HEK293 (cell line): ENCODE measurements at regions not wholly inside any gene's neighbourhood (a gene's known extent, or its start where the extent isn't known, plus 50 kb on each side); places are given as distances from the start of the nearest gene placed in this dataset.

Source experiments
- CTCF ChIA-PET: fragments of 350-600 bp; formaldehyde crosslinking; extraction: SDS; loops from one replicate; lab custom pipeline; 2021; ENCODE audit warnings: antibody characterized with exemption; lab: Yijun Ruan, JAX
- POLR2A ChIA-PET: fragments of 300-600 bp; formaldehyde crosslinking; extraction: SDS; loops from one replicate; lab custom pipeline; 2020; ENCODE audit warnings: antibody characterized with exemption, inconsistent platforms; lab: Yijun Ruan, JAX
- H3K27ac ChIP-seq: fragments of 200-500 bp; sonication (Bioruptor generic); 2 replicates; pipeline ENCODE4 v1.5.1; 2014; ENCODE audit warnings: low read depth, low read length, control low read depth, inconsistent platforms; ENCODE audit errors: extremely low read depth
- H3K36me3 ChIP-seq, 2 experiments: fragments of 200-500 bp in 1 of 2; sonication (Bioruptor generic) in 1 of 2; 1 replicate in 1 of 2; 2 replicates in 1 of 2; pipeline ENCODE4 v1.5.1; 2014 to 2017; ENCODE audit warnings: inconsistent platforms in 2 of 2, low read length in 2 of 2; ENCODE audit not compliant: control insufficient read depth in 2 of 2, insufficient read depth in 1 of 2
- H3K4me1 ChIP-seq: fragments of 200-500 bp; sonication (Bioruptor generic); 2 replicates; pipeline ENCODE4 v1.5.1; 2014; ENCODE audit warnings: mild to moderate bottlenecking, low read length, inconsistent platforms; ENCODE audit not compliant: control insufficient read depth, insufficient read depth
- H3K4me3 ChIP-seq: 2 replicates; pipeline ENCODE4 v1.5.1; 2011; ENCODE audit warnings: low read depth, mild to moderate bottlenecking, control low read depth, low read length, moderate library complexity
- H3K9me3 ChIP-seq: fragments of 200-500 bp; sonication (Bioruptor generic); 2 replicates; pipeline ENCODE4 v1.5.1; 2014; ENCODE audit warnings: low read depth, low read length, inconsistent platforms; ENCODE audit not compliant: control insufficient read depth, insufficient read depth
- BCL11A ChIP-seq: fragments of 450-650 bp; formaldehyde crosslinking; IDR thresholded peaks from 2 replicates; pipeline ENCODE4 v1.5.1; 2016; ENCODE audit warnings: low read depth, missing biosample characterization, missing genetic modification characterization
- CTCF ChIP-seq: fragments of 450-650 bp; formaldehyde crosslinking; IDR thresholded peaks from 2 replicates; pipeline ENCODE4 v1.5.1; 2016; ENCODE audit warnings: missing biosample characterization, missing genetic modification characterization
- SP2 ChIP-seq: fragments of 450-650 bp; formaldehyde crosslinking; IDR thresholded peaks from 2 replicates; pipeline ENCODE4 v1.5.1; 2016; ENCODE audit warnings: missing biosample characterization, missing genetic modification characterization
- SP3 ChIP-seq: fragments of 450-650 bp; formaldehyde crosslinking; IDR thresholded peaks from 2 replicates; pipeline ENCODE4 v1.5.1; 2016; ENCODE audit warnings: missing biosample characterization, missing genetic modification characterization
- YY2 ChIP-seq: fragments of 450-650 bp; formaldehyde crosslinking; IDR thresholded peaks from 2 replicates; pipeline ENCODE4 v1.5.1; 2016; ENCODE audit warnings: missing biosample characterization, missing genetic modification characterization
- ZEB2 ChIP-seq: fragments of 450-650 bp; formaldehyde crosslinking; IDR thresholded peaks from 2 replicates; pipeline ENCODE4 v1.5.1; 2016; ENCODE audit warnings: missing biosample characterization, missing genetic modification characterization
- ZFP41 ChIP-seq: fragments of 450-650 bp; formaldehyde crosslinking; IDR thresholded peaks from 2 replicates; pipeline ENCODE4 v1.5.1; 2016; ENCODE audit warnings: missing biosample characterization, missing genetic modification characterization, borderline replicate concordance
- ZNF138 ChIP-seq: fragments of 450-650 bp; formaldehyde crosslinking; IDR thresholded peaks from 2 replicates; pipeline ENCODE4 v1.5.1; 2016; ENCODE audit warnings: missing biosample characterization, missing genetic modification characterization, borderline replicate concordance
- ZNF175 ChIP-seq: fragments of 450-650 bp; formaldehyde crosslinking; IDR thresholded peaks from 2 replicates; pipeline ENCODE4 v1.5.1; 2016; ENCODE audit warnings: missing biosample characterization, missing genetic modification characterization
- ZNF354C ChIP-seq: fragments of 450-650 bp; formaldehyde crosslinking; IDR thresholded peaks from 2 replicates; pipeline ENCODE4 v1.5.1; 2016; ENCODE audit warnings: missing biosample characterization, missing genetic modification characterization, low read depth, borderline replicate concordance
- ZNF426 ChIP-seq: fragments of 450-650 bp; formaldehyde crosslinking; IDR thresholded peaks from 2 replicates; pipeline ENCODE4 v1.5.1; 2017; ENCODE audit warnings: missing biosample characterization, missing genetic modification characterization, mild to moderate bottlenecking, inconsistent platforms, moderate library complexity
- ZNF48 ChIP-seq: fragments of 450-650 bp; formaldehyde crosslinking; IDR thresholded peaks from 2 replicates; pipeline ENCODE4 v1.5.1; 2016; ENCODE audit warnings: missing biosample characterization, missing genetic modification characterization
- ZNF548 ChIP-seq: fragments of 450-650 bp; formaldehyde crosslinking; IDR thresholded peaks from 2 replicates; pipeline ENCODE4 v1.5.1; 2016; ENCODE audit warnings: missing biosample characterization, missing genetic modification characterization
- ZNF555 ChIP-seq: fragments of 450-650 bp; formaldehyde crosslinking; conservative IDR thresholded peaks from 2 replicates; pipeline ENCODE4 v1.5.1; 2017; ENCODE audit warnings: missing biosample characterization, mild to moderate bottlenecking, missing genetic modification characterization, inconsistent platforms
- ZNF600 ChIP-seq: fragments of 450-650 bp; formaldehyde crosslinking; IDR thresholded peaks from 2 replicates; pipeline ENCODE4 v1.5.1; 2016; ENCODE audit warnings: missing biosample characterization, missing genetic modification characterization
- ZNF645 ChIP-seq: fragments of 450-650 bp; formaldehyde crosslinking; IDR thresholded peaks from 2 replicates; pipeline ENCODE4; 2016; ENCODE audit warnings: missing biosample characterization, missing genetic modification characterization
- ZNF677 ChIP-seq: fragments of 450-650 bp; IDR thresholded peaks from 2 replicates; pipeline ENCODE4 v1.5.0; 2018; ENCODE audit warnings: missing biosample characterization, mild to moderate bottlenecking, missing genetic modification characterization, moderate library complexity
- ZNF785 ChIP-seq: fragments of 450-650 bp; formaldehyde crosslinking; IDR thresholded peaks from 2 replicates; pipeline ENCODE4 v1.5.1; 2016; ENCODE audit warnings: missing biosample characterization, missing genetic modification characterization
- TF ChIP-seq, protein P1 (sequence below): fragments of 450-650 bp; formaldehyde crosslinking; IDR thresholded peaks from 2 replicates; pipeline ENCODE4 v1.5.1; 2016; ENCODE audit warnings: missing biosample characterization, missing genetic modification characterization
- TF ChIP-seq, protein P2 (sequence below): fragments of 450-650 bp; formaldehyde crosslinking; IDR thresholded peaks from 2 replicates; pipeline ENCODE4 v1.5.1; 2016; ENCODE audit warnings: missing biosample characterization, missing genetic modification characterization

- TF ChIP-seq ZNF600 (no peak), ZNF555 (tag by site-specific recombination) (no peak)
Observed at GRCh38 chr6:4561078-4561435, 215.1 kb upstream of the CDYL start (continued).

GRCh38 chr6:4560221-4561077, 215.8 kb upstream of the CDYL start:
- ChIA-PET CTCF (no interaction called here), POLR2A (no interaction called here)
- Histone ChIP-seq H3K9me3 (no peaks in the 10 kb centered on the region), H3K4me1 (no peaks in the 10 kb centered on the region), H3K4me3 (no peak overlapping the region), H3K36me3 (no peaks in the 10 kb centered on the region), H3K27ac (no peak overlapping the region)
- TF ChIP-seq, protein P1, sequence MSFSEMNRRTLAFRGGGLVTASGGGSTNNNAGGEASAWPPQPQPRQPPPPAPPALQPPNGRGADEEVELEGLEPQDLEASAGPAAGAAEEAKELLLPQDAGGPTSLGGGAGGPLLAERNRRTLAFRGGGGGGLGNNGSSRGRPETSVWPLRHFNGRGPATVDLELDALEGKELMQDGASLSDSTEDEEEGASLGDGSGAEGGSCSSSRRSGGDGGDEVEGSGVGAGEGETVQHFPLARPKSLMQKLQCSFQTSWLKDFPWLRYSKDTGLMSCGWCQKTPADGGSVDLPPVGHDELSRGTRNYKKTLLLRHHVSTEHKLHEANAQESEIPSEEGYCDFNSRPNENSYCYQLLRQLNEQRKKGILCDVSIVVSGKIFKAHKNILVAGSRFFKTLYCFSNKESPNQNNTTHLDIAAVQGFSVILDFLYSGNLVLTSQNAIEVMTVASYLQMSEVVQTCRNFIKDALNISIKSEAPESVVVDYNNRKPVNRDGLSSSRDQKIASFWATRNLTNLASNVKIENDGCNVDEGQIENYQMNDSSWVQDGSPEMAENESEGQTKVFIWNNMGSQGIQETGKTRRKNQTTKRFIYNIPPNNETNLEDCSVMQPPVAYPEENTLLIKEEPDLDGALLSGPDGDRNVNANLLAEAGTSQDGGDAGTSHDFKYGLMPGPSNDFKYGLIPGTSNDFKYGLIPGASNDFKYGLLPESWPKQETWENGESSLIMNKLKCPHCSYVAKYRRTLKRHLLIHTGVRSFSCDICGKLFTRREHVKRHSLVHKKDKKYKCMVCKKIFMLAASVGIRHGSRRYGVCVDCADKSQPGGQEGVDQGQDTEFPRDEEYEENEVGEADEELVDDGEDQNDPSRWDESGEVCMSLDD (tag by site-specific recombination): no peak
- TF ChIP-seq YY2 (tag by site-specific recombination) (no peak), BCL11A (no peak), ZNF645 (tag by site-specific recombination) (no peak), ZNF677 (tag by site-specific recombination) (no peak), CTCF (tag by site-specific recombination) (no peak), ZNF175 (tag by site-specific recombination) (no peak), ZNF548 (tag by site-specific recombination) (no peak), SP2 (tag by site-specific recombination) (no peak), ZNF785 (tag by site-specific recombination) (no peak), ZNF138 (tag by site-specific recombination) (no peak), ZEB2 (no peak), ZNF48 (tag by site-specific recombination) (no peak), ZFP41 (tag by site-specific recombination) (no peak), ZNF426 (tag by site-specific recombination) (no peak), ZNF354C (no peak), SP3 (no peak)
- TF ChIP-seq, protein P2, sequence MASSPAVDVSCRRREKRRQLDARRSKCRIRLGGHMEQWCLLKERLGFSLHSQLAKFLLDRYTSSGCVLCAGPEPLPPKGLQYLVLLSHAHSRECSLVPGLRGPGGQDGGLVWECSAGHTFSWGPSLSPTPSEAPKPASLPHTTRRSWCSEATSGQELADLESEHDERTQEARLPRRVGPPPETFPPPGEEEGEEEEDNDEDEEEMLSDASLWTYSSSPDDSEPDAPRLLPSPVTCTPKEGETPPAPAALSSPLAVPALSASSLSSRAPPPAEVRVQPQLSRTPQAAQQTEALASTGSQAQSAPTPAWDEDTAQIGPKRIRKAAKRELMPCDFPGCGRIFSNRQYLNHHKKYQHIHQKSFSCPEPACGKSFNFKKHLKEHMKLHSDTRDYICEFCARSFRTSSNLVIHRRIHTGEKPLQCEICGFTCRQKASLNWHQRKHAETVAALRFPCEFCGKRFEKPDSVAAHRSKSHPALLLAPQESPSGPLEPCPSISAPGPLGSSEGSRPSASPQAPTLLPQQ (tag by site-specific recombination): no peak
